ENCODE measurements at regions not wholly inside any gene's neighbourhood (a gene's known extent, or its start where the extent isn't known, plus 50 kb on each side); places are given as distances from the start of the nearest gene placed in this dataset.
"Not testable (repeated sequence)": the region's sequence is repeated elsewhere in the genome, so short reads cannot be mapped to it uniquely, and the experiment has no call there.

DNA sequence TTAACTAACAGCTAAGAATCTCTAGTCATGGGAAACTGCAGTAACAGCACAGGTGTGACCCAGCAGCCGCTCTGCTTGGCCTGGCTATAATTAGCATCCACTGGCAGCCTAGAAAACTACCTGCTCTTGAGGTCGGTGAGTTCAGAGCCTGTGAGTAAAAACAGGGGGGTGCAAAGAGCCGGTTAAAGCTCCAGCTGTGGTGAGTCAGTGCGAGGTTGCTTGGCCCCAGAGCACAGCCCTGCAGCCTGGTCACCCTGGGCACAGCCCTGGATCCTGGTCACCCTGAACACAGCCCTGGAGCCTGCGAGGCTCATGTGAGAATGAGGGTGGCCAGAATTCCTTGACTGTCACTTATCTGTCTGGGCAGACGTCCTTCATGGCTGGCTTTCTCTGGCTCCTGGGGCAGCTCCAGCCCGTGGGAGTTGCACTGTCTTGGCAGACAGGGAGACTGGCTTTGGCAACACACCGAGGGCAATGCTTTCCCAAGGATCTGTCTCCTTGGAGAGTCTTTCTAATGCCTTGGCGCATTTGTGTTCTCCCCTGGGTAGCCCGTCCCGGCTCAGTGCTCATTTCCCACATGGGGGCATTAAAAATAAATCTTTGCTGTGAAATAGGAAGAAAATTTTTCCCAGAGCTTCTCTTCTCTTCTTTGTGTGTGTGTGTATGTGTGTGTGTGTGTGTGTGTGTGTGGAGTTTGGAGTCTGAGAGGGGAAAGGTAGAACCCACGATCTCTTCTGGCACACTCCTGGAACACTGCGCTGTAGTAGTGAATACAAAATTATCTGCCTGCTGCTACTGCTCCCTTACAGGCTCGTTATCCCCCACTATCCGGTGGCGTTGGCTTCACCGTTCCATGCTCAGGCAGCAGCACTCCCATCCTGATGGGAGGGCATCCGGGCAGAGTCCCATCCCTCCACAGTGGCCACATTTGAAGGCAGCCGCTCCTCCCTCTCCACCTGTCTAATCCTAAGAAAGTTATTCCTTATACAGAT lies 250.2 kb upstream of the MEX3C start:
- DNase-seq (ENCODE audit: low read depth in 2 of 3, low spot score in 2 of 3), result no peak

DNA sequence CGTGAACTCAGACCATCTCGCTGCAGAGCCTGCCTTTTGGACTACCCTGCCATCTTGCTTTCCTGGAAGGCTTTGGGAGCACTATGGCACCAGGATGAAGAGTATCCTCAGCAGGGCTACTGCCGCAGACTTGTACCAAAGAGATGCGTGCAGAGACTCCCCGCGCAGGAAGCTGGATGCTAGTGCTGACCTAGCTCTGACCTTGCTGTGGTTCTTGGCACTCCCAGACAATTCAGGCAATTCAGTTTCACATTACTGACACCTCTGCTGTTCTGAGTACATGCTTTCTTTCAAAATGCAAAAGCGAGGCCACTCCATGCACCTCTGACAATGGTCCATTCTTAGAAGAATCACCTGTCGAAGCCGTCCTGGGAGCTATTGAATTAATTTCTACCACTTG lies 251.5 kb upstream of the MEX3C start:
- no peak for DNase-seq (ENCODE audit: low read depth in 2 of 3, low spot score in 2 of 3)

DNA sequence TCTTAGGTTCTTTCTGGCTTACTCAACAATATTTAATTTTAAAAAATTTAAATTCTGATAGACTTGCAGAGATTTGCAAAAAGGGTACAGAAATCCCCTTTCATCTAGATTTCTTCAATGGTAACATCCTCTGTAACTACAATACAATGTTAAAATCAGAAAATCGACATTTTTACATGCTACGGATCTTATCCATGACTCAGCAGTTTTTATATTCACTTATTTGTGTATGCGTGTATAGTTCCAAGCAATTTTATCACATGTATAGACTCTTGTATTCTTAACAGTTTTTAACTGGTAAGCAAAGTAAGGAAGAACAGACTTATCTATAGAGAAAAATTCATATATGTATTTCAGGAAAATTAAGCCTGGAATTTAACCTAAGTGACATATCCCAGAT lies 256.1 kb upstream of the MEX3C start:
- no peak for DNase-seq (ENCODE audit: low read depth in 2 of 3, low spot score in 2 of 3)

- no peak for DNase-seq (ENCODE audit: low read depth in 2 of 3, low spot score in 2 of 3)
These were observed 261.4 kb upstream of the MEX3C start for GRCh38 chr18:51458861-51459260.

DNA sequence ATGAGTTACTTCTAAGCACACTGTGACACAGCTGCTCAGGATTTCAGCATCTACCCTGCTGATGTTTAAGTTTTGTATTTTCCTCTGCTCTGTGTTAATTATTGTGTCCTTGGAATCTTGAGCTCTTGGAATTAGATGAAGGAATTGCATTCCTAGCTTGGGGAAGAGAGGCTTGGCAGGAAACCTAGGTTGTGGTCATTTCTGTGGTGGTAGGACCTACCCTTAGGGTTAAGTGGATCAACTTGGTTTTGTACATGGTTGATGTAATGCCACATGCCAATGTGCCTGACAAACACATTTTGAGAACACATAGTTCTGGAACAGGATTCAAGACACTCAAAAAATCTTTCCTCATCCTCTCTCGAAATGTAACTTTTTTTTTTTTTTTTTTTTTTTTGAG lies 264.5 kb upstream of the MEX3C start:
- DNase-seq (ENCODE audit: low read depth in 2 of 3, low spot score in 2 of 3), result no peak

GRCh38 chr18:51463483-51464136 lies 266.1 kb upstream of the MEX3C start:
- no peak for DNase-seq (ENCODE audit: low read depth in 2 of 3, low spot score in 2 of 3)

GRCh38 chr18:51478908-51479307 lies 281.4 kb upstream of the MEX3C start:
- no peak for DNase-seq (ENCODE audit: low read depth in 2 of 3, low spot score in 2 of 3)

DNA sequence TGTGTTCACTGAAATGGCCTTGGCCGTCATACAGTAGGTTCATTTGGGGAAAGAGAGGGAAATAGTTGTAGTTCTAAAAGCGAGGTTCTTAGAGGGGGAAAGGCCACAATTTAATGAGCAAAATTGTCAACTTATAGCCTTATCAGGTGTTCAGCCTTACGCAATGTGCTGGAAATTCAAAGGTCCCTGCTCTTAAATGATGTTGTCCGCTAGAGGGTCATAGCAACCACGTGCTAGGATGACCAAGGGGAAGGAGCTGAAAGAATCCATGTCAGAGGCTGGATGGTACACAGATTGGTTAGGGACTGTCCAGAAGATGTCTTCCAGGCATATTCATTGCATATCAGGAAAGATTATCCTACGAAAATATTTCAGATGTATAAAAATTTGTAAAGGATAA lies 282.3 kb upstream of the MEX3C start:
- no peak for DNase-seq (ENCODE audit: low read depth in 2 of 3, low spot score in 2 of 3)

- no peak for DNase-seq (ENCODE audit: low read depth in 2 of 3, low spot score in 2 of 3)
These were observed 283.2 kb upstream of the MEX3C start for GRCh38 chr18:51480407-51481261.

- no peak for DNase-seq (ENCODE audit: low read depth in 2 of 3, low spot score in 2 of 3)
These were observed 289.4 kb upstream of the MEX3C start for GRCh38 chr18:51486735-51487366.

DNA sequence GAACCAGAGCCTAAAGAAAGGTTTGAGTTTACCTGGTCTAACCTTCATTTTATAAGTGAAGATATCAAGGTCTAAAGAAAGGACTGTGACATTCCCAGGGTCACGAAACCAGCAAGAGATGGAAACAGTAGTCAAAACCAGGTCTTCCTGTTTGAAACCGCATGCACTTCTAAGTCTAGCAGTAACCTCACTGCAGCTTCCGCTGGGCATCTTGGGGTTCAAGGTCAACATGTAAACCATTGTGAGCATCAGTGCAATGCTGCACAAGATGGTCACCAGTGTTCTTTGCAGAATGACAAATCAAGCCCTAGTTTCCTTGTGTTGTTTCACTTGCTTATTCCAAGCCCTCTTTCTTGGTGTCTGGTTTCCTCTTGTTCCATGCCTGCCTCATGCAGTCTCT lies 292.9 kb upstream of the MEX3C start:
- DNase-seq (ENCODE audit: low read depth in 2 of 3, low spot score in 2 of 3), result no peak

DNA sequence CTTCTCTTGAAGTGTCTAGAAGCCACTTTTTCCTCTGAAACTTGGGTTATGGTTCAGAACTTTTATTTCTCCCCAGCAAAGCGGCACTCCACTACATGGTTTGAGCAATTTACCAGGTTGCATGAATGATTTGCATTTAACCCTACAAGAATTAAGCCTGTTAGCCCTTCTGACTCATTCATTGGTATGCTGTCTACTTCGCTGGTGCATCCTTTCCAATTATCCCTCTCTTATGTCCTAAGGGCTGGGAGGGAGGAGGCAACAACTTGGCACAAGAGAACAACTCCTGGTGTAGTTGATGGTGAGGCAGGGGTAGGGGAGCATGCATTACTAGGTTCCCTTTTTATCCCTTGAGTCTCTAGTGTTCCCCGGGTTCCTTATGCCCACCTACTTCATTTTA lies 293.4 kb upstream of the MEX3C start:
- no peak for DNase-seq (ENCODE audit: low read depth in 2 of 3, low spot score in 2 of 3)

- no peak for DNase-seq (ENCODE audit: low read depth in 2 of 3, low spot score in 2 of 3)
These were observed 294.3 kb upstream of the MEX3C start for GRCh38 chr18:51491678-51492372.

- DNase-seq (ENCODE audit: low read depth in 2 of 3, low spot score in 2 of 3), result no peak
These were observed 300.8 kb upstream of the MEX3C start for GRCh38 chr18:51498085-51498855.

DNA sequence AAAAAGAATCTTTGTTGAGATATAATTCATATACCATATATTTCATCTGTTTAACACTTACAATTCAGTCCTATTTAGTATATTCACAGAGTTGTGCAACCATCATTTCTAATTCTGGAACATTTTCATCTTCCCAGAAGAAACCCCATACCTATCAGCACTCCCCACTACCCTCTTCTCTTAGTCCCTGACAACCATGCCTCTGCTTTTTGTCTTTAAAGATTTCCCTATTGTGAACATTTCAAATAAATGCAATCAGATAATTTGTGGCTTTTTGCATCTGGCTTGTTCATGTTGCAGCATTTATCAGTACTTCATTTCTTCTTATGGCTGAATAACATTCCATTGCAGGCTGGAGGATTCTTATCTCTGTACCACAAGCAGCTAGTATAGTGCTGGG lies 305.9 kb upstream of the MEX3C start:
- no peak for DNase-seq (ENCODE audit: low read depth in 2 of 3, low spot score in 2 of 3)

- DNase-seq (ENCODE audit: low read depth in 2 of 3, low spot score in 2 of 3), result no peak
These were observed 309.3 kb upstream of the MEX3C start for GRCh38 chr18:51506811-51507210.

- DNase-seq (ENCODE audit: low read depth in 2 of 3, low spot score in 2 of 3), result not testable (repeated sequence)
These were observed 310.9 kb upstream of the MEX3C start for GRCh38 chr18:51508410-51508809.

GRCh38 chr18:51510020-51510419 lies 312.5 kb upstream of the MEX3C start:
- DNase-seq (ENCODE audit: low read depth in 2 of 3, low spot score in 2 of 3), result no peak

- no peak for DNase-seq (ENCODE audit: low read depth in 2 of 3, low spot score in 2 of 3)
These were observed 316.0 kb upstream of the MEX3C start for GRCh38 chr18:51513517-51513916.
